ENCODE measurements at regions not wholly inside any gene's neighbourhood (a gene's known extent, or its start where the extent isn't known, plus 50 kb on each side); places are given as distances from the start of the nearest gene placed in this dataset.

DNA sequence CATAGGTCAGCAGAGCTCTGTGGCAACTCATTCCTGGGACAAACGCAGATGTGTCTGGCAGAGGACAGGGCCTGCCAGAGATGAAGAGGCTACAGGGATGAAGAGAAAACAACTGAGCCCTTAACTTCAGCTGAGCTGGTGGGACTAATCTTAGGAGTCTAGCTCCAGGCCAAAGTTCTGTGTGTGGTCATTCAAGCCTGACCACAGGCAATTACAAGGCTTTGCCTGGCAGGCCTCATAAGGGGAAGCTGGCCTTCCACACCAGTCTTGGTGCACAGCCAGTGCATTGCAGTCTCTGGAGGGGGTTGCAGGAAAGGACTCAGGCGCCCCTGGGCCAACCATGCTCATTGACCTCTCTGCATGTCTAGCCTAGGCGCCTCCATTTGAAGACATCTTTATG is 127.6 kb upstream of the DAAM1 start (continued):
- no peak for TF ChIP-seq RAD21 (IDR thresholded peaks at IDR 0.05 in 1 of 2, conservative IDR thresholded peaks at IDR 0.05 in 1 of 2; ENCODE audit: low read depth in 2 of 2, low read length in 2 of 2)
